ENCODE measurements at regions not wholly inside any gene's neighbourhood (a gene's known extent, or its start where the extent isn't known, plus 50 kb on each side); places are given as distances from the start of the nearest gene placed in this dataset.

GRCh38 chr14:51401756-51402155 lies 161.7 kb downstream of the TMX1 start:
- TF ChIP-seq CTCF (IDR thresholded peaks at IDR 0.05) (no peak), POLR2AphosphoS5 (IDR thresholded peaks at IDR 0.05) (no peak), POLR2A (IDR thresholded peaks at IDR 0.05) (no peak)
